HCT116 (cell line): ENCODE measurements at regions not wholly inside any gene's neighbourhood (a gene's known extent, or its start where the extent isn't known, plus 50 kb on each side); places are given as distances from the start of the nearest gene placed in this dataset.

Experiments used
- ATAC-seq: fragments of 200-7000 bp; cut with Tn5 transposase; 2 replicates; pipeline ENCODE4 v1.9.1; 2020; ENCODE audit warnings: mild to moderate bottlenecking, moderate library complexity
- BruUV-seq: library from RNA; stranded (reverse); fragments of 400-500 nt; replicated peaks from 2 replicates; lab custom pipeline; 2021; lab: Mats Ljungman, UMichigan
- CTCF ChIA-PET: fragments of 300-600 bp; sonication (Branson Sonifier 250); formaldehyde crosslinking; loops from one replicate; lab custom pipeline; 2021; ENCODE audit warnings: antibody characterized with exemption; lab: Charles Lee
- POLR2A ChIA-PET: fragments of 300-600, 350-600 bp; sonication (Branson Sonifier 250); formaldehyde crosslinking; loops from one replicate; lab custom pipeline; 2021; ENCODE audit warnings: antibody characterized with exemption; lab: Charles Lee
- RAD21 ChIA-PET, 2 experiments: fragments of 300-600 bp; sonication (Branson Sonifier 250); formaldehyde crosslinking; loops; one replicate each; lab custom pipeline; 2023; ENCODE audit warnings: low total read pairs in 2 of 2; ENCODE audit not compliant: uncharacterized antibody in 2 of 2, unreplicated experiment in 2 of 2, low non-redundant PET in 1 of 2; lab: Charles Lee
- DNase-seq: peaks from one replicate; pipeline ENCODE4 v3.0.0-alpha.2; 2010; ENCODE audit warnings: low read depth, low spot score
- H2AFZ ChIP-seq: fragments of 200-600 bp; shearing (Covaris generic), sonication (generic); 2 replicates; pipeline ENCODE4 v1.6.1; 2017; ENCODE audit warnings: low read depth, mixed run types, mixed read lengths, antibody characterized with exemption, low read length; ENCODE audit not compliant: poor library complexity, severe bottlenecking
- H3K27ac ChIP-seq: 2 replicates; pipeline ENCODE4 v1.5.1; 2012; ENCODE audit warnings: low read depth, low read length
- H3K27me3 ChIP-seq: fragments of 200-600 bp; sonication (generic); 2 replicates; pipeline ENCODE4 v1.6.1; 2016; ENCODE audit warnings: mixed run types, low read length, mixed read lengths; ENCODE audit not compliant: insufficient read depth
- H3K36me3 ChIP-seq, 2 experiments: fragments of 200-500 bp in 1 of 2; fragments of 200-600 bp in 1 of 2; sonication (Bioruptor generic) in 1 of 2; sonication (generic) in 1 of 2; 2 replicates each; pipeline versions ENCODE4 v1.5.1 to v1.6.1; 2014 to 2016; ENCODE audit warnings: low read length in 2 of 2, inconsistent platforms in 1 of 2, mixed read lengths in 1 of 2, mixed run types in 1 of 2; ENCODE audit not compliant: insufficient read depth in 2 of 2, control insufficient read depth in 1 of 2
- H3K4me1 ChIP-seq, 2 experiments: fragments of 200-600 bp in 1 of 2; sonication (generic) in 1 of 2; 2 replicates each; pipeline versions ENCODE4 v1.5.1 to v1.6.1; 2012 to 2017; ENCODE audit warnings: low read length in 2 of 2, inconsistent platforms in 1 of 2, mild to moderate bottlenecking in 1 of 2, mixed read lengths in 1 of 2, mixed run types in 1 of 2, moderate library complexity in 1 of 2; ENCODE audit not compliant: insufficient read depth in 2 of 2, control insufficient read depth in 1 of 2
- H3K4me2 ChIP-seq: fragments of 200-600 bp; sonication (generic); 2 replicates; pipeline ENCODE4 v1.6.1; 2017; ENCODE audit warnings: mixed run types, low read length, mixed read lengths
- H3K4me3 ChIP-seq, 2 experiments: fragments of 200-600 bp in 1 of 2; sonication (generic) in 1 of 2; replicated peaks in 1 of 2; 2 replicates each; pipeline ENCODE4 v1.5.1; 2011 to 2016; ENCODE audit warnings: low read length in 2 of 2, control low read depth in 1 of 2, low read depth in 1 of 2, mild to moderate bottlenecking in 1 of 2, mixed read lengths in 1 of 2, mixed run types in 1 of 2
- H3K79me2 ChIP-seq: fragments of 200-600 bp; sonication (generic); 2 replicates; pipeline ENCODE4 v1.6.1; 2017; ENCODE audit warnings: mild to moderate bottlenecking, mixed run types, low read length, moderate library complexity, mixed read lengths; ENCODE audit not compliant: insufficient read depth
- H3K9ac ChIP-seq: fragments of 200-600 bp; sonication (generic); 2 replicates; pipeline ENCODE4 v1.6.1; 2016; ENCODE audit warnings: low read length, mixed read lengths
- H3K9me2 ChIP-seq: fragments of 200-600 bp; sonication (generic), shearing (Covaris generic); 2 replicates; pipeline ENCODE4 v1.6.1; 2017; ENCODE audit warnings: mixed run types, mild to moderate bottlenecking, moderate library complexity; ENCODE audit not compliant: insufficient read depth
- H3K9me3 ChIP-seq, 2 experiments: fragments of 200-500 bp in 1 of 2; fragments of 200-600 bp in 1 of 2; sonication (Bioruptor generic) in 1 of 2; sonication (generic) in 1 of 2; 2 replicates each; pipeline ENCODE4 v1.6.1; 2014 to 2017; ENCODE audit warnings: low read length in 2 of 2, mixed read lengths in 2 of 2, inconsistent platforms in 1 of 2, low read depth in 1 of 2, mild to moderate bottlenecking in 1 of 2, mixed run types in 1 of 2, moderate library complexity in 1 of 2; ENCODE audit not compliant: control insufficient read depth in 1 of 2, insufficient read depth in 1 of 2
- H4K20me1 ChIP-seq: fragments of 200-600 bp; sonication (generic), shearing (Covaris generic); 2 replicates; pipeline ENCODE4 v1.6.1; 2017; ENCODE audit warnings: mixed run types, mild to moderate bottlenecking, moderate library complexity; ENCODE audit not compliant: insufficient read depth
- EZH2phosphoT487 ChIP-seq: fragments of 200-600 bp; IDR thresholded peaks from 2 replicates; pipeline ENCODE4 v1.6.1; 2018; ENCODE audit warnings: antibody characterized with exemption, borderline replicate concordance
- RAD21 ChIP-seq: IDR thresholded peaks from 2 replicates; pipeline ENCODE4 v1.6.1; 2012; ENCODE audit warnings: low read depth, mild to moderate bottlenecking
- SIN3A ChIP-seq: IDR thresholded peaks from 2 replicates; pipeline ENCODE4 v1.6.1; 2012; ENCODE audit warnings: low read depth
- SP1 ChIP-seq: IDR thresholded peaks from 2 replicates; pipeline ENCODE4 v1.6.1; 2012; ENCODE audit warnings: low read depth
- intact Hi-C: fragments of 100-400 bp; cut with micrococcal nuclease; formaldehyde crosslinking; loops from 2 replicates; pipeline ENCODE4 v1.10.0; 2022
- TF ChIP-seq, protein P1 (sequence below): IDR thresholded peaks from 2 replicates; pipeline ENCODE4 v1.6.1; 2012; ENCODE audit warnings: low read depth
- TF ChIP-seq, protein P2 (sequence below): IDR thresholded peaks from 2 replicates; pipeline ENCODE4 v1.6.1; 2012

DNA sequence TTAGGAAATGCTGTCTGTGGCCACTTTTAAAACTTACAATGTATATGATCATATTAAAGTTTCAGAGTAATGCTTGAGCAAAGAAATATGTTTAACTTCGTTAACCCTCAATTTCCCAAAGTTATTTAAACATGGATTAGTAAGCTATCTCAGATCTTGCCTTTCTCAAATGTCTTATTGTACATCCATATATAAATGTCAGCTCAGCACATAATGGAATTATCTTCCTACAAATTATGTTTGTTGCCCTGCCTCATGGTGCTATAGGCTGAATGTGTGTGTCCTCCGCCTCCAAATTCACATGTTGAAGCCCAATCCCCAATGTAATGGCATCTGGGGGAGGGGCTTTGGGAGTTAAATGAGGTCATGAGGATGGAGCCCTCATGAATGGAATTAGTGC, 200.3 kb downstream of the MINAR1 start:
- Histone ChIP-seq H3K9me3 (no peaks in the 10 kb centered on the region), H3K9me2 (no peaks in the 10 kb centered on the region), H3K9ac (no peak overlapping the region), H3K27me3 (peaks cover 15% of the 10 kb centered on the region), H3K4me2 (no peak overlapping the region), H3K4me3 (no peak overlapping the region), H3K4me1 (no peaks in the 10 kb centered on the region), H3K36me3 (no peaks in the 10 kb centered on the region), H3K27ac (no peak overlapping the region), H2AFZ (no peak overlapping the region), H4K20me1 (no peaks in the 10 kb centered on the region), H3K79me2 (no peaks in the 10 kb centered on the region)
- intact Hi-C loops, result no loop called here
- ChIA-PET CTCF (no interaction called here), RAD21 (no interaction called here), POLR2A (no interaction called here)
- TF ChIP-seq SP1 (no peak), EZH2phosphoT487 (no peak), SIN3A (no peak), RAD21 (no peak)
- TF ChIP-seq, protein P1, sequence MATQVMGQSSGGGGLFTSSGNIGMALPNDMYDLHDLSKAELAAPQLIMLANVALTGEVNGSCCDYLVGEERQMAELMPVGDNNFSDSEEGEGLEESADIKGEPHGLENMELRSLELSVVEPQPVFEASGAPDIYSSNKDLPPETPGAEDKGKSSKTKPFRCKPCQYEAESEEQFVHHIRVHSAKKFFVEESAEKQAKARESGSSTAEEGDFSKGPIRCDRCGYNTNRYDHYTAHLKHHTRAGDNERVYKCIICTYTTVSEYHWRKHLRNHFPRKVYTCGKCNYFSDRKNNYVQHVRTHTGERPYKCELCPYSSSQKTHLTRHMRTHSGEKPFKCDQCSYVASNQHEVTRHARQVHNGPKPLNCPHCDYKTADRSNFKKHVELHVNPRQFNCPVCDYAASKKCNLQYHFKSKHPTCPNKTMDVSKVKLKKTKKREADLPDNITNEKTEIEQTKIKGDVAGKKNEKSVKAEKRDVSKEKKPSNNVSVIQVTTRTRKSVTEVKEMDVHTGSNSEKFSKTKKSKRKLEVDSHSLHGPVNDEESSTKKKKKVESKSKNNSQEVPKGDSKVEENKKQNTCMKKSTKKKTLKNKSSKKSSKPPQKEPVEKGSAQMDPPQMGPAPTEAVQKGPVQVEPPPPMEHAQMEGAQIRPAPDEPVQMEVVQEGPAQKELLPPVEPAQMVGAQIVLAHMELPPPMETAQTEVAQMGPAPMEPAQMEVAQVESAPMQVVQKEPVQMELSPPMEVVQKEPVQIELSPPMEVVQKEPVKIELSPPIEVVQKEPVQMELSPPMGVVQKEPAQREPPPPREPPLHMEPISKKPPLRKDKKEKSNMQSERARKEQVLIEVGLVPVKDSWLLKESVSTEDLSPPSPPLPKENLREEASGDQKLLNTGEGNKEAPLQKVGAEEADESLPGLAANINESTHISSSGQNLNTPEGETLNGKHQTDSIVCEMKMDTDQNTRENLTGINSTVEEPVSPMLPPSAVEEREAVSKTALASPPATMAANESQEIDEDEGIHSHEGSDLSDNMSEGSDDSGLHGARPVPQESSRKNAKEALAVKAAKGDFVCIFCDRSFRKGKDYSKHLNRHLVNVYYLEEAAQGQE, result no peak
- TF ChIP-seq, protein P2, sequence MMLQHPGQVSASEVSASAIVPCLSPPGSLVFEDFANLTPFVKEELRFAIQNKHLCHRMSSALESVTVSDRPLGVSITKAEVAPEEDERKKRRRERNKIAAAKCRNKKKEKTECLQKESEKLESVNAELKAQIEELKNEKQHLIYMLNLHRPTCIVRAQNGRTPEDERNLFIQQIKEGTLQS, result no peak
- BruUV-seq, result no TSS peak
- DNase-seq (no peak), ATAC-seq (no peak)
